GM23248 (cell line): ENCODE measurements at regions not wholly inside any gene's neighbourhood (a gene's known extent, or its start where the extent isn't known, plus 50 kb on each side); places are given as distances from the start of the nearest gene placed in this dataset. TPM values are rescaled to one million over a fixed set of nuclear protein-coding genes. Genes with fewer than 3 reads are reported as not detected.
A peak's percentile ranks its signal among the peaks of the same experiment; 100 is the strongest.

ENCODE experiments used
- DNase-seq: peaks from one replicate; pipeline ENCODE4 v3.0.0-alpha.2; 2015
- H2AFZ ChIP-seq: fragments of 200-600 bp; sonication (generic); 2 replicates; pipeline ENCODE4 v1.6.1; 2016; ENCODE audit warnings: antibody characterized with exemption
- H3F3A ChIP-seq: fragments of 200-600 bp; sonication (generic); 2 replicates; pipeline ENCODE4 v1.6.1; 2016; ENCODE audit warnings: mild to moderate bottlenecking, antibody characterized with exemption, mixed run types; ENCODE audit not compliant: insufficient read depth
- H3K27ac ChIP-seq: fragments of 200-600 bp; sonication (generic); 2 replicates; pipeline ENCODE4 v1.5.1; 2016; ENCODE audit warnings: mild to moderate bottlenecking
- H3K27me3 ChIP-seq: fragments of 200-600 bp; sonication (generic); replicated peaks from 2 replicates; pipeline ENCODE4 v1.6.1; 2016; ENCODE audit warnings: mild to moderate bottlenecking; ENCODE audit not compliant: insufficient read depth
- H3K36me3 ChIP-seq: fragments of 200-600 bp; sonication (generic); 2 replicates; pipeline ENCODE4 v1.6.1; 2016; ENCODE audit warnings: low read depth, mild to moderate bottlenecking
- H3K4me1 ChIP-seq: fragments of 200-600 bp; sonication (generic); 2 replicates; pipeline ENCODE4 v1.6.1; 2016; ENCODE audit warnings: mild to moderate bottlenecking; ENCODE audit not compliant: insufficient read depth
- H3K4me2 ChIP-seq: fragments of 200-600 bp; sonication (generic); one replicate; pipeline ENCODE4 v1.6.1; 2016; ENCODE audit warnings: mild to moderate bottlenecking; ENCODE audit not compliant: unreplicated experiment
- H3K4me3 ChIP-seq: fragments of 200-600 bp; sonication (generic); 2 replicates; pipeline ENCODE4 v1.5.1; 2016; ENCODE audit warnings: mild to moderate bottlenecking
- H3K79me2 ChIP-seq: fragments of 200-600 bp; sonication (generic); 2 replicates; pipeline ENCODE4 v1.6.1; 2016; ENCODE audit warnings: mild to moderate bottlenecking; ENCODE audit not compliant: insufficient read depth
- H3K9ac ChIP-seq: fragments of 200-600 bp; sonication (generic); 2 replicates; pipeline ENCODE4 v1.6.1; 2016; ENCODE audit warnings: mild to moderate bottlenecking
- H3K9me2 ChIP-seq: fragments of 200-600 bp; sonication (generic); 2 replicates; pipeline ENCODE4 v1.6.1; 2016; ENCODE audit warnings: mixed run types, mild to moderate bottlenecking, moderate library complexity; ENCODE audit not compliant: insufficient read depth
- H3K9me3 ChIP-seq: fragments of 200-600 bp; sonication (generic); one replicate; pipeline ENCODE4 v1.6.1; 2017; ENCODE audit warnings: low read depth
- H4K20me1 ChIP-seq: fragments of 200-600 bp; sonication (generic); 2 replicates; pipeline ENCODE4 v1.6.0; 2016; ENCODE audit not compliant: insufficient read depth
- EZH2 ChIP-seq: fragments of 200-600 bp; sonication (generic); IDR thresholded peaks from 2 replicates; pipeline ENCODE4 v1.6.1; 2018; ENCODE audit warnings: antibody characterized with exemption, mild to moderate bottlenecking; ENCODE audit not compliant: insufficient read depth, poor library complexity, severe bottlenecking
- EZH2phosphoT487 ChIP-seq: fragments of 200-600 bp; sonication (generic); IDR thresholded peaks from 2 replicates; pipeline ENCODE4 v1.6.1; 2018; ENCODE audit warnings: antibody characterized with exemption, moderate library complexity, mild to moderate bottlenecking, low read depth; ENCODE audit not compliant: insufficient read depth
- WGBS, 2 experiments: methylation state at CpG; one replicate each; pipeline ENCODE4 v1.1.6; 2015 to 2017; ENCODE audit warnings: low lambda C conversion rate in 2 of 2, low coverage in 1 of 2; ENCODE audit errors: missing lambda C conversion rate in 2 of 2; 5-methylcytosine and 5-hydroxymethylcytosine counted together
- in situ Hi-C: fragments of 300-500 bp; cut with MboI; formaldehyde crosslinking; loops from 2 replicates; pipeline ENCODE4 v1.15.0; 2020
- small RNA-seq: library from RNA; depleted of rRNA; stranded (forward); fragments of <200 nt; gene quantifications from one replicate; pipeline ENCODE3, GENCODE V24; 2014; ENCODE audit warnings: low read depth, low replicate concordance

DNA sequence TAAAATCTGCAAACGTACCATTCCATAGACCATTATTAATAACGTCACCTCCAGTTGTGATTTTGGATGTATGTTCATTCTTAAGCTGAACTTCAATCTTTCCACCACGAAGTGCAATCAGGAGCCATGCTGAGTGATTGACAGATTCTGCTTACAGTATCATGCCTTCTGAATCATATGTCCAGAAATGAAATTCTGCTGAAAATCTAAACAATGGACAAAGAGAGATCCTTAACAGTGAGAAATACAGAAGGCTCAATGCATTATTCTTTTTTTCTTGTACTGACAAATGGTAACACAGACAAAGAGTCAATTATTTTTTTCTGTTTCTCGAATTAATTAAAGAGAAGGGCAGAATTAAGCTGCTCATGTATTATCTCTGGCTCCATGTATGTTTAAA is 1114.5 kb downstream of the EPHA3 start:
- Histone ChIP-seq H4K20me1 (no peaks in the 10 kb centered on the region), H3K9me2 (no peaks in the 10 kb centered on the region), H3K4me1 (no peaks in the 10 kb centered on the region), H3K79me2 (no peaks in the 10 kb centered on the region), H3K9ac (no peak overlapping the region), H3K27me3 (no peaks in the 10 kb centered on the region), H3F3A (no peaks in the 10 kb centered on the region), H3K36me3 (no peaks in the 10 kb centered on the region), H2AFZ (no peak overlapping the region), H3K9me3 (no peaks in the 10 kb centered on the region), H3K27ac (no peak overlapping the region), H3K4me2 (no peak overlapping the region), H3K4me3 (no peak overlapping the region)
- in situ Hi-C loops, result no loop called here
- DNase-seq, result no peak
- 14 to 22% methylated on average over 4 of the region's 4 CpGs for WGBS, 2 experiments
- TF ChIP-seq EZH2, result no peak
- no peak for TF ChIP-seq EZH2phosphoT487

DNA sequence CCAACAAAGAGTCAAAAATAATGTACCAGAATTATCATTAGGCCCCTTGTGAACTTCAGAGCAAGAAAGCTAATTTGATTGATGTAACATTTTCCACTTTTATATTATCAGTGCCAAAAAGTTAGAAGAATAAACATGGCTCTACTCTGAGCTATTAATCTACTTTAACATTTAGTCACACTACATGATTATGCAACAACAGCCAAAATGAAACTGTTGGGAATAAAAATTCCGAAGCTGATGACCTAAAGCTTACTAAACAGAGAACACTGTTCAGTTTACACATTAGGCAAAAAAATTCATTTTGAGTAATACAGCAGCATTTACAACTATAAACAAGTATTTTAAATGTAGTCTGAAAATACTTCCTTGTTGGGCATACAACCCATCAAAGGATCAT is 1134.1 kb downstream of the EPHA3 start:
- TF ChIP-seq EZH2phosphoT487, result no peak
- TF ChIP-seq EZH2, result no peak
- Histone ChIP-seq H3K4me1 (no peaks in the 10 kb centered on the region), H3K27ac (no peak overlapping the region), H2AFZ (no peak overlapping the region), H3K36me3 (no peaks in the 10 kb centered on the region), H3K9ac (no peak overlapping the region), H3K4me3 (no peak overlapping the region), H3F3A (no peaks in the 10 kb centered on the region), H3K9me2 (no peaks in the 10 kb centered on the region), H3K9me3 (no peaks in the 10 kb centered on the region), H3K27me3 (no peaks in the 10 kb centered on the region), H3K79me2 (no peaks in the 10 kb centered on the region), H3K4me2 (no peak overlapping the region), H4K20me1 (no peaks in the 10 kb centered on the region)
- peak; percentile 28 for DNase-seq
- in situ Hi-C loops, result no loop called here
- WGBS, 2 experiments, result 13 to 24% methylated on average over 1 of the region's 1 CpG

DNA sequence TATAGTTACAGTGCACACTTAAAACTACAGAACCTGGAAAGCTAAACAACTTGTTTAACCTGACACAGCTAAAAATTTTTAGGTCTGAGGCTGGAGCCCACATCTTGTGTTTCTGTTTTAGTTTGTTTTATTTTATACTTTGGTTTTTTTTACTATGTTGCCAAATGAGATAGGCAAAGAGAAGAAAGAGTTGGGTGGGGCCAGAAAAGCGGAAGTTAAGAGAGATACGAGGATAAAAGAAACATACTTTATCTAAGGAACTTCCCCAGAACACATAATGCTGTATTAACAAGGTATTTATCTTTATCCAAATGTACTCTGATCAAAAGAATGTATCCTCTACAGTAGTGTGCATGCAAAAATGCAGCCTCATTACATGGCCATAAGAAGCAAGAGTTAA is 1145.7 kb downstream of the EPHA3 start:
- Histone ChIP-seq H3K36me3 (no peaks in the 10 kb centered on the region), H3K9me3 (peaks cover 3% of the 10 kb centered on the region), H4K20me1 (no peaks in the 10 kb centered on the region), H3K4me1 (no peaks in the 10 kb centered on the region), H3K4me3 (no peak overlapping the region), H2AFZ (no peak overlapping the region), H3K27ac (no peak overlapping the region), H3K27me3 (no peaks in the 10 kb centered on the region), H3K4me2 (no peak overlapping the region), H3K9me2 (no peaks in the 10 kb centered on the region), H3K79me2 (no peaks in the 10 kb centered on the region), H3K9ac (no peak overlapping the region), H3F3A (no peaks in the 10 kb centered on the region)
- in situ Hi-C loops, result no loop called here
- 13 to 14% methylated on average over 2 of the region's 2 CpGs for WGBS, 2 experiments
- TF ChIP-seq EZH2phosphoT487 (no peak), EZH2 (no peak)
- no peak for DNase-seq

DNA sequence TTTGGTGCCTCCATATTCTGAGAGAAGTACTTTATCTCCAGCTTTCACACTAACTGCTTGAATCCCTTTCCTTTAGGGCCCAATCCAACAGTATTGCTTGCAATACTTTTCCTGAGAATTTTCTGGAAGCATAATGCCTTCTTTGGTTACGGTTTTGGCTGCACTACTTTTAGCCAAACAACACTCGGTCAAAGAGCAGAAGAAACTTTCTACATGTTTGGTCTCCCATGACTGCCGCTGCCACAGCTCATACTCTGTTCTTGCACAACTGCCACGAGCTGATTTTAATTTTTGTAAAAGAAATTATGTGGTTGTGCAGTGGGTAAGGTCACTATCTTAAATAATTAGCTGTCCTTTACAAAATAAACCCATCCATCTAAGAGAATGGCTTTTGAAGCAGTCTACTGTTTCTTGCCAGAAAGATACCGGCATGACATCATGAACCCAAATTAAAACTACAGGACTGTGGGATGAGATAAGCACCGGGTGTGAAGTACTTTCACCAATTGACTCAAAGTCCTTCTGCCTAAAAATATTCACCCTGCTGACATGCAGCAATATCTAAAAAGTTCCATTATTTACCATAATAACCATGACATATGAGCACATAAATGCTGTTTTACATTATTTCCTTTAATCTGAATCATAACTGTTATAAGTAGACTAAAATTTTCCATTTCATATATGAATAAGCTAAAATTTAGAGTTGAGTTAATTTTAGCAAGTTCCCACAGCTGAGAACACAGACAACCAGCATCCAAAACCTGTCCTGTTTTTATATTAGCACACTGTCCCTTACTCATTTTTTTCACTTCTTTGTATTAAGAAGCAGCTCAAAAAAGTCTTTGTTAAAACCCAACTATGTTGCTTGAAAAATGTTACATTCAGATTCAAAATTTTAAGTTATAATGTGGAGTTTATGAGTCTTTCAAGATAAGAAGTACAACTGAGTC is 1154.3 kb downstream of the EPHA3 start:
- H2AFZ ChIP-seq, result no peak overlapping the region
- no peaks in the 10 kb centered on the region for H3K9me3 ChIP-seq
- no peaks in the 10 kb centered on the region for H3K27me3 ChIP-seq
- no peak overlapping the region for H3K4me2 ChIP-seq
- H3K36me3 ChIP-seq, result no peaks in the 10 kb centered on the region
- H3K9me2 ChIP-seq, result no peaks in the 10 kb centered on the region
- no peak overlapping the region for H3K27ac ChIP-seq
- H3K4me1 ChIP-seq, result no peaks in the 10 kb centered on the region
- no peaks in the 10 kb centered on the region for H3F3A ChIP-seq
- no peaks in the 10 kb centered on the region for H4K20me1 ChIP-seq
- H3K4me3 ChIP-seq, result no peak overlapping the region
- no peaks in the 10 kb centered on the region for H3K79me2 ChIP-seq
- TF ChIP-seq EZH2phosphoT487 (no peak), EZH2 (no peak)
- H3K9ac ChIP-seq, result no peak overlapping the region
- in situ Hi-C loops, result no loop called here
- DNase-seq, result no peak
- 21 to 29% methylated on average over 6 of the region's 6 CpGs for WGBS, 2 experiments

Small RNA genes in the stretch of these regions (small RNA-seq; reads per million reads assigned to genes)
- gene HSPE1P19 (not detected), gene RF00012 (not detected), gene RNU6-712P (not detected)
